ENCODE measurements at regions not wholly inside any gene's neighbourhood (a gene's known extent, or its start where the extent isn't known, plus 50 kb on each side); places are given as distances from the start of the nearest gene placed in this dataset.

- H3K36me3 Mint-ChIP-seq = no peaks in the 10 kb centered on the region
- H3K27me3 Mint-ChIP-seq = no peaks in the 10 kb centered on the region
- H3K27ac Mint-ChIP-seq = no peak overlapping the region
- no peaks in the 10 kb centered on the region for H3K4me1 Mint-ChIP-seq
- no peak overlapping the region for H3K4me3 Mint-ChIP-seq
- no peaks in the 10 kb centered on the region for H3K9me3 Mint-ChIP-seq
These were observed 321.0 kb upstream of the GRIA3 start for GRCh38 chrX:122863067-122863466.

- no peaks in the 10 kb centered on the region for H3K36me3 Mint-ChIP-seq
- H3K27ac Mint-ChIP-seq = no peak overlapping the region
- H3K4me1 Mint-ChIP-seq = no peaks in the 10 kb centered on the region
- H3K9me3 Mint-ChIP-seq = no peaks in the 10 kb centered on the region
- H3K4me3 Mint-ChIP-seq = no peak overlapping the region
- H3K27me3 Mint-ChIP-seq = no peaks in the 10 kb centered on the region
These were observed 317.5 kb upstream of the GRIA3 start for GRCh38 chrX:122866532-122866931.

- Mint-ChIP-seq H3K4me3 (no peak overlapping the region), H3K9me3 (no peaks in the 10 kb centered on the region)
These were observed 315.4 kb upstream of the GRIA3 start for GRCh38 chrX:122868631-122869030.

GRCh38 chrX:122869171-122869570 is 314.9 kb upstream of the GRIA3 start:
- H3K36me3 Mint-ChIP-seq = no peaks in the 10 kb centered on the region
- no peaks in the 10 kb centered on the region for H3K27me3 Mint-ChIP-seq
- no peak overlapping the region for H3K4me3 Mint-ChIP-seq
- H3K9me3 Mint-ChIP-seq = no peaks in the 10 kb centered on the region
- no peak overlapping the region for H3K27ac Mint-ChIP-seq
- no peaks in the 10 kb centered on the region for H3K4me1 Mint-ChIP-seq

More at GRCh38 chrX:122868631-122869030, 315.4 kb upstream of the GRIA3 start:
- no peaks in the 10 kb centered on the region for H3K27me3 Mint-ChIP-seq
- H3K27ac Mint-ChIP-seq = no peak overlapping the region
- no peaks in the 10 kb centered on the region for H3K36me3 Mint-ChIP-seq
- no peaks in the 10 kb centered on the region for H3K4me1 Mint-ChIP-seq

- no peak overlapping the region for H3K4me3 Mint-ChIP-seq
- no peaks in the 10 kb centered on the region for H3K36me3 Mint-ChIP-seq
- H3K9me3 Mint-ChIP-seq = peaks cover 5% of the 10 kb centered on the region
- H3K27ac Mint-ChIP-seq = no peak overlapping the region
- no peaks in the 10 kb centered on the region for H3K4me1 Mint-ChIP-seq
- H3K27me3 Mint-ChIP-seq = no peaks in the 10 kb centered on the region
These were observed 305.8 kb upstream of the GRIA3 start for GRCh38 chrX:122878269-122878668.

GRCh38 chrX:122880952-122881351 is 303.1 kb upstream of the GRIA3 start:
- H3K4me3 Mint-ChIP-seq = no peak overlapping the region
- H3K27me3 Mint-ChIP-seq = no peaks in the 10 kb centered on the region
- H3K9me3 Mint-ChIP-seq = peaks cover 6% of the 10 kb centered on the region
- no peaks in the 10 kb centered on the region for H3K4me1 Mint-ChIP-seq
- no peak overlapping the region for H3K27ac Mint-ChIP-seq
- no peaks in the 10 kb centered on the region for H3K36me3 Mint-ChIP-seq

- H3K9me3 Mint-ChIP-seq = no peaks in the 10 kb centered on the region
- no peak overlapping the region for H3K4me3 Mint-ChIP-seq
- no peaks in the 10 kb centered on the region for H3K27me3 Mint-ChIP-seq
- H3K27ac Mint-ChIP-seq = no peak overlapping the region
- no peaks in the 10 kb centered on the region for H3K36me3 Mint-ChIP-seq
- no peaks in the 10 kb centered on the region for H3K4me1 Mint-ChIP-seq
These were observed 293.3 kb upstream of the GRIA3 start for GRCh38 chrX:122890729-122891128.

GRCh38 chrX:122906726-122907125 is 277.4 kb upstream of the GRIA3 start:
- no peak overlapping the region for H3K27ac Mint-ChIP-seq
- H3K4me1 Mint-ChIP-seq = no peaks in the 10 kb centered on the region
- no peaks in the 10 kb centered on the region for H3K27me3 Mint-ChIP-seq
- H3K36me3 Mint-ChIP-seq = no peaks in the 10 kb centered on the region
- no peak overlapping the region for H3K4me3 Mint-ChIP-seq
- H3K9me3 Mint-ChIP-seq = no peaks in the 10 kb centered on the region

- Mint-ChIP-seq H3K4me1 (no peaks in the 10 kb centered on the region), H3K27me3 (no peaks in the 10 kb centered on the region), H3K4me3 (no peak overlapping the region), H3K9me3 (no peaks in the 10 kb centered on the region), H3K36me3 (no peaks in the 10 kb centered on the region), H3K27ac (no peak overlapping the region)
These were observed 276.7 kb upstream of the GRIA3 start for GRCh38 chrX:122907375-122907774.

GRCh38 chrX:122910697-122911096 is 273.4 kb upstream of the GRIA3 start:
- Mint-ChIP-seq H3K9me3 (no peaks in the 10 kb centered on the region), H3K27me3 (no peaks in the 10 kb centered on the region), H3K4me3 (no peak overlapping the region)

GRCh38 chrX:122913134-122913533 is 270.9 kb upstream of the GRIA3 start:
- H3K9me3 Mint-ChIP-seq = no peaks in the 10 kb centered on the region

More at GRCh38 chrX:122910697-122911096, 273.4 kb upstream of the GRIA3 start:
- Mint-ChIP-seq H3K27ac (no peak overlapping the region), H3K36me3 (no peaks in the 10 kb centered on the region), H3K4me1 (no peaks in the 10 kb centered on the region)

GRCh38 chrX:122913764-122914163 is 270.3 kb upstream of the GRIA3 start:
- no peaks in the 10 kb centered on the region for H3K27me3 Mint-ChIP-seq
- no peaks in the 10 kb centered on the region for H3K9me3 Mint-ChIP-seq
- no peak overlapping the region for H3K4me3 Mint-ChIP-seq
- H3K36me3 Mint-ChIP-seq = no peaks in the 10 kb centered on the region
- no peaks in the 10 kb centered on the region for H3K4me1 Mint-ChIP-seq
- no peak overlapping the region for H3K27ac Mint-ChIP-seq

More at GRCh38 chrX:122913134-122913533, 270.9 kb upstream of the GRIA3 start:
- Mint-ChIP-seq H3K27me3 (no peaks in the 10 kb centered on the region), H3K4me1 (no peaks in the 10 kb centered on the region), H3K36me3 (no peaks in the 10 kb centered on the region), H3K27ac (no peak overlapping the region), H3K4me3 (no peak overlapping the region)

- Mint-ChIP-seq H3K9me3 (no peaks in the 10 kb centered on the region), H3K36me3 (no peaks in the 10 kb centered on the region), H3K4me1 (no peaks in the 10 kb centered on the region), H3K4me3 (no peak overlapping the region), H3K27me3 (no peaks in the 10 kb centered on the region), H3K27ac (no peak overlapping the region)
These were observed 269.8 kb upstream of the GRIA3 start for GRCh38 chrX:122914256-122914655.

GRCh38 chrX:122934131-122934530 is 249.9 kb upstream of the GRIA3 start:
- H3K27ac Mint-ChIP-seq = no peak overlapping the region
- H3K27me3 Mint-ChIP-seq = no peaks in the 10 kb centered on the region
- no peak overlapping the region for H3K4me3 Mint-ChIP-seq
- no peaks in the 10 kb centered on the region for H3K4me1 Mint-ChIP-seq
- no peaks in the 10 kb centered on the region for H3K9me3 Mint-ChIP-seq
- H3K36me3 Mint-ChIP-seq = no peaks in the 10 kb centered on the region

- no peaks in the 10 kb centered on the region for H3K36me3 Mint-ChIP-seq
- H3K4me3 Mint-ChIP-seq = no peak overlapping the region
- H3K4me1 Mint-ChIP-seq = no peaks in the 10 kb centered on the region
- no peaks in the 10 kb centered on the region for H3K27me3 Mint-ChIP-seq
- no peaks in the 10 kb centered on the region for H3K9me3 Mint-ChIP-seq
- H3K27ac Mint-ChIP-seq = no peak overlapping the region
These were observed 243.9 kb upstream of the GRIA3 start for GRCh38 chrX:122940199-122940598.

GRCh38 chrX:122941806-122942205 is 242.3 kb upstream of the GRIA3 start:
- Mint-ChIP-seq H3K27me3 (no peaks in the 10 kb centered on the region), H3K27ac (no peak overlapping the region), H3K4me3 (no peak overlapping the region), H3K36me3 (no peaks in the 10 kb centered on the region), H3K9me3 (no peaks in the 10 kb centered on the region), H3K4me1 (no peaks in the 10 kb centered on the region)

- no peak overlapping the region for H3K27ac Mint-ChIP-seq
- no peaks in the 10 kb centered on the region for H3K9me3 Mint-ChIP-seq
- H3K4me1 Mint-ChIP-seq = no peaks in the 10 kb centered on the region
- H3K36me3 Mint-ChIP-seq = no peaks in the 10 kb centered on the region
- no peak overlapping the region for H3K4me3 Mint-ChIP-seq
- no peaks in the 10 kb centered on the region for H3K27me3 Mint-ChIP-seq
These were observed 240.2 kb upstream of the GRIA3 start for GRCh38 chrX:122943918-122944317.
